ENCODE measurements at regions not wholly inside any gene's neighbourhood (a gene's known extent, or its start where the extent isn't known, plus 50 kb on each side); places are given as distances from the start of the nearest gene placed in this dataset.

DNA sequence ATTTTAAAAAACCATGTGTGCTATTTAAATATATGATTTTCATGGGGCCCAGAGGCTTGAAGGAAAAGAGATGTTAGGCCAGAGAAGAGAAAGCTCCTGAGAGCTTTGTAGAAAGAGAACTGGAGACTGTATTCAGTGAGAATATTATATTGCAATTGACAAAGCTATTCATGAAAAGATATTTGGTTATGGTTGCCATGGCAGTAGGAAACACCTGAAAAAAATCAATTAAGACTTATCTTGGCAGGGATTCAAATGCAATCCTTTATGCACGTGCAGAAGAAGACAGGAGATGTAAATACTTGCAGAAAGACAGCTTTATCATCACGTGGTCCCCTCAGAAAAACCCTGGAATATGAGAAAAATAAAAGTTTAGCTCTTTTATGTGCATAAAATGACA, 636.0 kb upstream of the TBL1XR1 start:
- no peak overlapping the region for H3K27ac ChIP-seq (ENCODE audit: low read depth, low read length)
- H3K4me1 ChIP-seq (ENCODE audit: control insufficient read depth in 1 of 2, insufficient read depth in 2 of 2, low read length in 2 of 2) = peaks cover 0 to 4% of the 10 kb centered on the region in 2 donors
- no peaks in the 10 kb centered on the region for H3K27me3 ChIP-seq (ENCODE audit: control insufficient read depth in 1 of 2, insufficient read depth in 2 of 2, low read length in 2 of 2)
- H3K9ac ChIP-seq (ENCODE audit: low read depth in 1 of 2, low read length in 2 of 2) = no peak overlapping the region
- no peaks in the 10 kb centered on the region for H3K36me3 ChIP-seq (ENCODE audit: control insufficient read depth in 1 of 2, insufficient read depth in 2 of 2, low read length in 2 of 2)
- H3K9me3 ChIP-seq (ENCODE audit: control insufficient read depth in 1 of 2, low read length in 2 of 2) = no peaks in the 10 kb centered on the region
- no peak overlapping the region for H3K4me3 ChIP-seq (ENCODE audit: low read depth in 1 of 2, low read length in 2 of 2)

DNA sequence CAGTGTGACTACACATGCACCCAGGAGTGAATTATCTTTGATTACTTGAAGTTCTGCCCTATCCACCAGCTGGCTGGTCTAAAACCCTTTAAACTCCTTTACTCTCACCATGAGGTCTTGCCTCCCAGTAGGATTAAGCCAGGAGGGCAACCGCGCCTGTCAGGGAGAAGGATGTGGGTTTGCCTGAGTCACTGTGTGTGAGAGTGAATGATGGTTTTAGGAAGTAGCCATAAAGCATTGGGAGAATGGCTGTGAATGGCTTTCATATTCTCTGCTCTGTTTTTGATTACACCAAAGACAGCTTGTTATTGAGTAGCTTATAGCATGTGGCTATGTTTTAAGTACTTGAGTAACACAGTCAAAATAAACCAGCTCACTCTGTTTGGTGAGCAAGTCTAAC, 637.7 kb upstream of the TBL1XR1 start:
- Histone ChIP-seq H3K4me1 (ENCODE audit: control insufficient read depth in 1 of 2, insufficient read depth in 2 of 2, low read length in 2 of 2) (peaks cover 0 to 4% of the 10 kb centered on the region in 2 donors), H3K27me3 (ENCODE audit: control insufficient read depth in 1 of 2, insufficient read depth in 2 of 2, low read length in 2 of 2) (no peaks in the 10 kb centered on the region), H3K27ac (ENCODE audit: low read depth, low read length) (no peak overlapping the region), H3K36me3 (ENCODE audit: control insufficient read depth in 1 of 2, insufficient read depth in 2 of 2, low read length in 2 of 2) (no peaks in the 10 kb centered on the region), H3K9ac (ENCODE audit: low read depth in 1 of 2, low read length in 2 of 2) (no peak overlapping the region), H3K4me3 (ENCODE audit: low read depth in 1 of 2, low read length in 2 of 2) (no peak overlapping the region), H3K9me3 (ENCODE audit: control insufficient read depth in 1 of 2, low read length in 2 of 2) (no peaks in the 10 kb centered on the region)

DNA sequence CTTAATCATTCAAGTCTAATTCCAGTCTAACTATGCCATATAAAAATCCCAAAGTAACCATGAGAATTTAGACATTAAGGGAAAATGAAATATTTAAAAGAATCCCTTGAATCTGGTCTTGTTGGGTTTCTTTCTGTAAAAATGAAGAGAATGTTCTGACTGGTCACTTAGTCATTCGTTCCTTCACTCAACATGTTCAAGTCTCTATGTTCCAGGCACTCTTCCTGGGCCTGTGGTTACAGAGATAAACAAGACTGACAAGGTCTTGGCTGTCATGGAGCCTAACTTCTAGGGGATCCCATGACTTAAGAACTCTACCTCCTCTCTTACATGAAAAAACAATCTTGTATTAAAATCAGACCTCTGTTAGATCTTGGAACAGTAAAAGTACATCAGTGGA, 638.6 kb upstream of the TBL1XR1 start:
- Histone ChIP-seq H3K27me3 (ENCODE audit: control insufficient read depth in 1 of 2, insufficient read depth in 2 of 2, low read length in 2 of 2) (no peaks in the 10 kb centered on the region), H3K9ac (ENCODE audit: low read depth in 1 of 2, low read length in 2 of 2) (no peak overlapping the region), H3K27ac (ENCODE audit: low read depth, low read length) (no peak overlapping the region), H3K4me1 (ENCODE audit: control insufficient read depth in 1 of 2, insufficient read depth in 2 of 2, low read length in 2 of 2) (peaks cover 0 to 4% of the 10 kb centered on the region in 2 donors), H3K9me3 (ENCODE audit: control insufficient read depth in 1 of 2, low read length in 2 of 2) (no peaks in the 10 kb centered on the region), H3K4me3 (ENCODE audit: low read depth in 1 of 2, low read length in 2 of 2) (no peak overlapping the region), H3K36me3 (ENCODE audit: control insufficient read depth in 1 of 2, insufficient read depth in 2 of 2, low read length in 2 of 2) (no peaks in the 10 kb centered on the region)

DNA sequence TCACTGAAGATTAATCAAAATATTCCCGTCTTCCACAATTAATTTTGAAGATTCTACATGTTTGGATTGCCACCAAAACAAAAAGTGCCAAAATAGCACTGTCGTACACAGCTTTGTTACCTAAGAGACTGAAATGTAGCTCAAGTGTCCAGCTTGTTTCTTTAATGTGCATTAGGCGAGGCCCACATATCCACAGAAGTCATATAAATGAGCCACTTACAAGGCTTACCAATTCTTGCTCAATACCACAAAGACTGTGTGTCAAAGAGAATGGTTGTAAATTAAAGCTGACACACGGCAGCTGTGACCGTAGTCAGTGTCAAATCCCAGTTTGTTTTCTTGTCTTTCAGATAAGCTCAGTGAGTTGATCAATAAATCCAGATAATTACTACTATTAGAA, 639.4 kb upstream of the TBL1XR1 start:
- H3K36me3 ChIP-seq (ENCODE audit: control insufficient read depth in 1 of 2, insufficient read depth in 2 of 2, low read length in 2 of 2) = no peaks in the 10 kb centered on the region
- no peak overlapping the region for H3K4me3 ChIP-seq (ENCODE audit: low read depth in 1 of 2, low read length in 2 of 2)
- no peak overlapping the region for H3K9ac ChIP-seq (ENCODE audit: low read depth in 1 of 2, low read length in 2 of 2)
- no peaks in the 10 kb centered on the region for H3K9me3 ChIP-seq (ENCODE audit: control insufficient read depth in 1 of 2, low read length in 2 of 2)
- H3K27ac ChIP-seq (ENCODE audit: low read depth, low read length) = no peak overlapping the region
- H3K4me1 ChIP-seq (ENCODE audit: control insufficient read depth in 1 of 2, insufficient read depth in 2 of 2, low read length in 2 of 2) = peaks cover 0 to 4% of the 10 kb centered on the region in 2 donors
- no peaks in the 10 kb centered on the region for H3K27me3 ChIP-seq (ENCODE audit: control insufficient read depth in 1 of 2, insufficient read depth in 2 of 2, low read length in 2 of 2)

DNA sequence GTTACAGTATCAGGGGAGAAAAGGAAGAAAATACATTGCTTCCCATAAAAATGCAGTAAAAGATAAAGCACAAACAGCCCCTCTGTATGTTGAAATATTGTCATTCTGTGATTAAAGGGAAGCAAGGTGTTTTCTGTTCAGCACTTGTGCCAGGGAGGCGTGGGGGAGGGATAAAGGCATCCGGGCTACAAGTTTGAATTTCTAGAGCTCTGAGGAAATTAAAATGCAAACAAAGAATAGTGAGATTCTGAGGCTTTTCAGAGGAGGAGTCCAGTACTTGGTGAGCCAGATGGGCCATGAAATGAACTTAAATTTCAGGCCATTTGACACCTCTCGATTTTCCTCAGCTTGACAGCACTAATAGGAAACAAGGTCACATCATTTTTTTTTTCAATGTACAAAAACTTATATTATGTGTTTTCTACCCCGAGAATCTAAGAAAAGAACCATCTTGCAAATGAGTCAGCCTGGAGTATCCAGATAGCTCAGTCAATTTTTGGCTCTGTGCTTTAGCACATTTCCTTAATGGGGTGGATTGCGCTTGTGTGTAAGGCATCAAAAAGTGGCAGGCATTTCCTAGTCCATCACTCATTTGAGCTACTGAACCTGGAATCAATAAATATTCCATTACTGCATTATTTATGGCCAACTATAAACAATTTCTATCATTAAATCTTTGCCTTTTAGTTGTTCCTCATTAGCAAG, 640.8 kb upstream of the TBL1XR1 start:
- H3K4me3 ChIP-seq (ENCODE audit: low read depth in 1 of 2, low read length in 2 of 2) = no peak overlapping the region
- no peak overlapping the region for H3K9ac ChIP-seq (ENCODE audit: low read depth in 1 of 2, low read length in 2 of 2)
- H3K4me1 ChIP-seq (ENCODE audit: control insufficient read depth in 1 of 2, insufficient read depth in 2 of 2, low read length in 2 of 2) = peaks cover 0 to 4% of the 10 kb centered on the region in 2 donors
- no peaks in the 10 kb centered on the region for H3K36me3 ChIP-seq (ENCODE audit: control insufficient read depth in 1 of 2, insufficient read depth in 2 of 2, low read length in 2 of 2)
- no peaks in the 10 kb centered on the region for H3K27me3 ChIP-seq (ENCODE audit: control insufficient read depth in 1 of 2, insufficient read depth in 2 of 2, low read length in 2 of 2)
- H3K27ac ChIP-seq (ENCODE audit: low read depth, low read length) = no peak overlapping the region
- no peaks in the 10 kb centered on the region for H3K9me3 ChIP-seq (ENCODE audit: control insufficient read depth in 1 of 2, low read length in 2 of 2)

- Histone ChIP-seq H3K36me3 (ENCODE audit: control insufficient read depth in 1 of 2, insufficient read depth in 2 of 2, low read length in 2 of 2) (no peaks in the 10 kb centered on the region), H3K9me3 (ENCODE audit: control insufficient read depth in 1 of 2, low read length in 2 of 2) (no peaks in the 10 kb centered on the region), H3K27ac (ENCODE audit: low read depth, low read length) (no peak overlapping the region), H3K4me1 (ENCODE audit: control insufficient read depth in 1 of 2, insufficient read depth in 2 of 2, low read length in 2 of 2) (no peaks in the 10 kb centered on the region), H3K27me3 (ENCODE audit: control insufficient read depth in 1 of 2, insufficient read depth in 2 of 2, low read length in 2 of 2) (no peaks in the 10 kb centered on the region), H3K9ac (ENCODE audit: low read depth in 1 of 2, low read length in 2 of 2) (no peak overlapping the region), H3K4me3 (ENCODE audit: low read depth in 1 of 2, low read length in 2 of 2) (no peak overlapping the region)
Measured at GRCh38 chr3:177838766-177839350, 641.6 kb upstream of the TBL1XR1 start.

GRCh38 chr3:177842302-177842701, 645.0 kb upstream of the TBL1XR1 start:
- H3K36me3 ChIP-seq (ENCODE audit: control insufficient read depth in 1 of 2, insufficient read depth in 2 of 2, low read length in 2 of 2) = no peaks in the 10 kb centered on the region
- H3K27me3 ChIP-seq (ENCODE audit: control insufficient read depth in 1 of 2, insufficient read depth in 2 of 2, low read length in 2 of 2) = no peaks in the 10 kb centered on the region
- no peaks in the 10 kb centered on the region for H3K9me3 ChIP-seq (ENCODE audit: control insufficient read depth in 1 of 2, low read length in 2 of 2)
- no peak overlapping the region for H3K9ac ChIP-seq (ENCODE audit: low read depth in 1 of 2, low read length in 2 of 2)
- H3K27ac ChIP-seq (ENCODE audit: low read depth, low read length) = no peak overlapping the region
- no peak overlapping the region for H3K4me3 ChIP-seq (ENCODE audit: low read depth in 1 of 2, low read length in 2 of 2)
- H3K4me1 ChIP-seq (ENCODE audit: control insufficient read depth in 1 of 2, insufficient read depth in 2 of 2, low read length in 2 of 2) = no peaks in the 10 kb centered on the region

DNA sequence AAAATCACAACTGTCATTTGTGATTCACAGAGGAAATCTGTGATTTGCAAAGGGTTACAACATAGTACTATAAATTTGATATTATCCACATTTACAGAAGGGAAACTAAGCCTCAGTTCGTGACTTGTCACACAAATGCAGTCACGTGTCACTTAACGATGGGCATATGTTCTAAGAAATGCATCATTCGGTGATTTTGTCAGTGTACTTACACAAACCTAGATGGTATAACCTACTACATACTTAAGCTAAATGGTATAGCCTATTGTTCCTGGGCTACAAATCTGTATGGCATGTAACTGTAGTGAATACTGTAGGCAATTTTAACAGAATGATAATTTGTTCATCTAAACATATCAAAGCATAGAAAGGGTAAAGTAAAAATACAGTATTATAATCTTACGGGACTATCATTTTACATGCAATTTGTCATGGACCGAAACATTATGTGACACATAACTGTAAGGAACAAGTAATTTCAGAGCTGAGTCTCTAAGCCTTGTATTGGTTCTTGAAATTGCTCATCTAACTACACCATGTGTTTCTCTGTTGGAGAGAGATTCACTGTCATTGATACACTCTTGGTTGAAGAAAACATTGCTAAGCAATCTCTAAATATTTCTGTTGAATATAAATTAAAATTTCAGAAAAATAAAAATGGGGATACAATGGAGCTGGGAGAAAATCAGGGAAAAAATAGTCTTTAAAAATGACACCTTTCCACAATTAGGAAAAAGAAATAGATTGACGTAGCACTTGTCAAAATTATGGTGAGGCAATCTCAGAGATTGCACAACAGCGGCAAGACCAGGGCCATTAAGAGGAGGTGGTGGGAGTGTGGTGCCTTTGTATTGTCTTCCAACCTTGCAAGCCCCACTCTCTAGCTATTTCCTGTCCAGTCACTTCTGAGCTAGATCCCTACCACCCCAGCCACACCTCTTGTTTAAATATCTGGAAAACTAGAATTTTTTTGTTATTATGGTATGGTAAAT, 645.8 kb upstream of the TBL1XR1 start:
- no peak overlapping the region for H3K27ac ChIP-seq (ENCODE audit: low read depth, low read length)
- H3K4me1 ChIP-seq (ENCODE audit: control insufficient read depth in 1 of 2, insufficient read depth in 2 of 2, low read length in 2 of 2) = no peaks in the 10 kb centered on the region
- H3K36me3 ChIP-seq (ENCODE audit: control insufficient read depth in 1 of 2, insufficient read depth in 2 of 2, low read length in 2 of 2) = no peaks in the 10 kb centered on the region
- no peaks in the 10 kb centered on the region for H3K27me3 ChIP-seq (ENCODE audit: control insufficient read depth in 1 of 2, insufficient read depth in 2 of 2, low read length in 2 of 2)
- no peak overlapping the region for H3K4me3 ChIP-seq (ENCODE audit: low read depth in 1 of 2, low read length in 2 of 2)
- H3K9me3 ChIP-seq (ENCODE audit: control insufficient read depth in 1 of 2, low read length in 2 of 2) = no peaks in the 10 kb centered on the region
- no peak overlapping the region for H3K9ac ChIP-seq (ENCODE audit: low read depth in 1 of 2, low read length in 2 of 2)

- no peaks in the 10 kb centered on the region for H3K36me3 ChIP-seq (ENCODE audit: control insufficient read depth in 1 of 2, insufficient read depth in 2 of 2, low read length in 2 of 2)
- no peak overlapping the region for H3K27ac ChIP-seq (ENCODE audit: low read depth, low read length)
- H3K4me3 ChIP-seq (ENCODE audit: low read depth in 1 of 2, low read length in 2 of 2) = no peak overlapping the region
- no peak overlapping the region for H3K9ac ChIP-seq (ENCODE audit: low read depth in 1 of 2, low read length in 2 of 2)
- H3K27me3 ChIP-seq (ENCODE audit: control insufficient read depth in 1 of 2, insufficient read depth in 2 of 2, low read length in 2 of 2) = no peaks in the 10 kb centered on the region
- H3K4me1 ChIP-seq (ENCODE audit: control insufficient read depth in 1 of 2, insufficient read depth in 2 of 2, low read length in 2 of 2) = no peaks in the 10 kb centered on the region
- H3K9me3 ChIP-seq (ENCODE audit: control insufficient read depth in 1 of 2, low read length in 2 of 2) = no peaks in the 10 kb centered on the region
Measured at GRCh38 chr3:177852001-177852807, 654.9 kb upstream of the TBL1XR1 start.

All from duodenal mucosa (tissue), 2 donors.